AG09309 (cell line): ENCODE measurements at regions not wholly inside any gene's neighbourhood (a gene's known extent, or its start where the extent isn't known, plus 50 kb on each side); places are given as distances from the start of the nearest gene placed in this dataset.

Experiments
- DNase-seq: peaks from one replicate; pipeline ENCODE4 v3.0.0-alpha.2; 2010; ENCODE audit warnings: low read depth
- H3K4me3 ChIP-seq: 2 replicates; pipeline ENCODE4 v1.5.1; 2011; ENCODE audit warnings: mild to moderate bottlenecking, low read depth, low read length, moderate library complexity; ENCODE audit not compliant: control insufficient read depth
- TF ChIP-seq, protein P1 (sequence below): IDR thresholded peaks from 2 replicates; pipeline ENCODE4 v1.5.1; 2011; ENCODE audit warnings: mild to moderate bottlenecking, low read depth, low read length, inconsistent platforms; ENCODE audit not compliant: insufficient read depth, control insufficient read depth; ENCODE audit errors: missing control alignments

- no peak for DNase-seq
- TF ChIP-seq, protein P1, sequence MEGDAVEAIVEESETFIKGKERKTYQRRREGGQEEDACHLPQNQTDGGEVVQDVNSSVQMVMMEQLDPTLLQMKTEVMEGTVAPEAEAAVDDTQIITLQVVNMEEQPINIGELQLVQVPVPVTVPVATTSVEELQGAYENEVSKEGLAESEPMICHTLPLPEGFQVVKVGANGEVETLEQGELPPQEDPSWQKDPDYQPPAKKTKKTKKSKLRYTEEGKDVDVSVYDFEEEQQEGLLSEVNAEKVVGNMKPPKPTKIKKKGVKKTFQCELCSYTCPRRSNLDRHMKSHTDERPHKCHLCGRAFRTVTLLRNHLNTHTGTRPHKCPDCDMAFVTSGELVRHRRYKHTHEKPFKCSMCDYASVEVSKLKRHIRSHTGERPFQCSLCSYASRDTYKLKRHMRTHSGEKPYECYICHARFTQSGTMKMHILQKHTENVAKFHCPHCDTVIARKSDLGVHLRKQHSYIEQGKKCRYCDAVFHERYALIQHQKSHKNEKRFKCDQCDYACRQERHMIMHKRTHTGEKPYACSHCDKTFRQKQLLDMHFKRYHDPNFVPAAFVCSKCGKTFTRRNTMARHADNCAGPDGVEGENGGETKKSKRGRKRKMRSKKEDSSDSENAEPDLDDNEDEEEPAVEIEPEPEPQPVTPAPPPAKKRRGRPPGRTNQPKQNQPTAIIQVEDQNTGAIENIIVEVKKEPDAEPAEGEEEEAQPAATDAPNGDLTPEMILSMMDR, result no peak
Measured at GRCh38 chrX:25277574-25277973, 261.8 kb upstream of the ARX start.

DNA sequence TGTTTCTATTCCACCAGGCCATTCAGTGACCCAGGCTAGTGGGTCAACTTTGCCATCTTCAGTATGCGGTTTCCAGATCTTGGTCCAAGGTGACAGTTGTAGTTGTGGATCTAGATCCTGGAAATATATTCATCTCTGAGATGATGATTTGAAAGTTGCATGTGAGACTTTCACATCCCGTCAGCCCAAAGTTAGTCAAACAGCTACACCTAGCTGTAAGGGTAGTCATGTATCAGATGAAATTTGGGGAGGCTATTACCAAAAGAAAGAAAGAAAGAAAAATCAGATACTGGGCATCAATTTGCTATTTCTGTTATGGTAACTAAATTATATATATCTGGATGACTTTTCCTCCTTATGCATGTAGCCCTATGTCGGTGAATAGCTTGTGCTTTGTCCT lies 259.4 kb upstream of the ARX start:
- no peak for DNase-seq
- TF ChIP-seq, protein P1, result no peak
- H3K4me3 ChIP-seq, result no peak overlapping the region

More at GRCh38 chrX:25277574-25277973, 261.8 kb upstream of the ARX start:
- H3K4me3 ChIP-seq, result no peak overlapping the region

DNA sequence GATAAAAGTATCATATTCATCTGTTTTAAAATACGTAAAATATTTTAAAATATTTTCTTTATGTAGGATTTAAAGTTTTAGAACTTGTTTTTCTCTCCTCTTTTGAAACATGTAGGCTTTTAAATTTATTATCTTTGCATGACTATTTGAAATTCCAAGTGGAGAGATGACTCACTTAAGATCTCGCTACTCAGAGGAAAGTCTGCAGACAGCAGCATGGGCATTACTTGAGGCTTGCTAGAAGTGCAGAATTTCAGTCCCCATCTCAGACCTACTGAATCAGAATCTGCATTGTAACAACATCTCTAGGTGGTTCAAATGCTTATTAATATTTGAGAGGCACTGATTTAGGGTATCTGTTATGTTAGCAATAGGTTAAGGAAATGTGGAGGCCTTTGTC lies 225.7 kb upstream of the ARX start:
- no peak for DNase-seq
- H3K4me3 ChIP-seq, result no peak overlapping the region
- TF ChIP-seq, protein P1, result no peak

- DNase-seq, result no peak
- TF ChIP-seq, protein P1, result no peak
- H3K4me3 ChIP-seq, result no peak overlapping the region
Measured at GRCh38 chrX:25226151-25226550, 210.4 kb upstream of the ARX start.

GRCh38 chrX:25219480-25219879 lies 203.7 kb upstream of the ARX start:
- H3K4me3 ChIP-seq, result no peak overlapping the region
- no peak for DNase-seq
- TF ChIP-seq, protein P1, result no peak

- TF ChIP-seq, protein P1, result no peak
- H3K4me3 ChIP-seq, result no peak overlapping the region
- no peak for DNase-seq
Measured at GRCh38 chrX:25213611-25214010, 197.8 kb upstream of the ARX start.
